Effector memory CD4-positive, alpha-beta T cell (primary cell): ENCODE measurements at regions not wholly inside any gene's neighbourhood (a gene's known extent, or its start where the extent isn't known, plus 50 kb on each side); places are given as distances from the start of the nearest gene placed in this dataset.

Experiments used
- DNase-seq, 3 donors: peaks; one replicate each; pipeline ENCODE4 v3.0.0-alpha.2; 2020
- H3K27ac ChIP-seq: 2 replicates; pipeline ENCODE4 v1.7.0; 2013; ENCODE audit warnings: mild to moderate bottlenecking, low read length, moderate library complexity; ENCODE audit not compliant: insufficient read depth, poor library complexity, severe bottlenecking
- H3K27me3 ChIP-seq: replicated peaks from 2 replicates; pipeline ENCODE4 v1.7.0; 2013; ENCODE audit warnings: mild to moderate bottlenecking, low read length; ENCODE audit not compliant: insufficient read depth, control insufficient read depth, poor library complexity, severe bottlenecking
- H3K36me3 ChIP-seq: 2 replicates; pipeline ENCODE4 v1.7.0; 2013; ENCODE audit warnings: mild to moderate bottlenecking, low read length, moderate library complexity; ENCODE audit not compliant: control insufficient read depth, insufficient read depth
- H3K4me1 ChIP-seq: 2 replicates; pipeline ENCODE4 v1.7.0; 2013; ENCODE audit warnings: low read length, mild to moderate bottlenecking; ENCODE audit not compliant: control insufficient read depth, insufficient read depth, poor library complexity, severe bottlenecking
- H3K4me3 ChIP-seq: 2 replicates; pipeline ENCODE4 v1.7.0; 2013; ENCODE audit warnings: low read length, low read depth, mild to moderate bottlenecking; ENCODE audit not compliant: insufficient read depth, poor library complexity, severe bottlenecking
- H3K9me3 ChIP-seq: 2 replicates; pipeline ENCODE4 v1.7.0; 2013; ENCODE audit warnings: mild to moderate bottlenecking, low read length, moderate library complexity; ENCODE audit not compliant: control insufficient read depth

- Histone ChIP-seq H3K9me3 (no peaks in the 10 kb centered on the region), H3K4me3 (no peak overlapping the region), H3K27ac (no peak overlapping the region), H3K27me3 (peaks cover 6% of the 10 kb centered on the region), H3K36me3 (no peaks in the 10 kb centered on the region), H3K4me1 (no peaks in the 10 kb centered on the region)
- DNase-seq: no peak
Measured at GRCh38 chr9:71485326-71485725, 283.0 kb downstream of the CEMIP2 start.

GRCh38 chr9:71483436-71483835 is 284.9 kb downstream of the CEMIP2 start:
- H3K4me3 ChIP-seq: no peak overlapping the region

DNA sequence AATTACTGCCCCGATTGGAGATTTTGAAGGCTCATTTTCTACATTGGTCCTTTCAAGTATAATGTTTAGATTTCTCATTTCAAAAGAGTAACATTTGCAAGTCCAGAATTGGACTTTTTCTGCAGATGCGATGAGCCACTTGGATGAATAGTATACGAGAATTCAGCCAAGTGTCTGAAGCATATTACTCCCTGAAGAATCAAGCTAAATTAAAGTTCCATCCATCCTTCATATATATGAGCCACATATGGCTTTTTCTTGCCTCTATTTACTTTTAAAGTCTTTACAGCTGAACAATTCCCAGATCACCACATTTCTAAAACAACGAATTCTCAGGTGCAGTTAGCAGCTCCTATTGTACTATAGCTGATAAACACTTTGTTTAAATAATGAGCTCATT is 288.7 kb downstream of the CEMIP2 start:
- H3K27me3 ChIP-seq: peaks cover 6% of the 10 kb centered on the region
- no peak overlapping the region for H3K27ac ChIP-seq
- no peak for DNase-seq
- no peaks in the 10 kb centered on the region for H3K9me3 ChIP-seq
- no peaks in the 10 kb centered on the region for H3K36me3 ChIP-seq
- H3K4me1 ChIP-seq: no peaks in the 10 kb centered on the region
- H3K4me3 ChIP-seq: no peak overlapping the region

More at GRCh38 chr9:71483436-71483835, 284.9 kb downstream of the CEMIP2 start:
- Histone ChIP-seq H3K36me3 (no peaks in the 10 kb centered on the region), H3K27ac (no peak overlapping the region), H3K27me3 (peaks cover 6% of the 10 kb centered on the region), H3K9me3 (no peaks in the 10 kb centered on the region), H3K4me1 (no peaks in the 10 kb centered on the region)
- DNase-seq: no peak

- no peak for DNase-seq
- H3K36me3 ChIP-seq: no peaks in the 10 kb centered on the region
- no peak overlapping the region for H3K27ac ChIP-seq
- no peaks in the 10 kb centered on the region for H3K4me1 ChIP-seq
- no peak overlapping the region for H3K4me3 ChIP-seq
- no peaks in the 10 kb centered on the region for H3K9me3 ChIP-seq
- H3K27me3 ChIP-seq: no peaks in the 10 kb centered on the region
Measured at GRCh38 chr9:71472400-71472799, 295.9 kb downstream of the CEMIP2 start.

DNA sequence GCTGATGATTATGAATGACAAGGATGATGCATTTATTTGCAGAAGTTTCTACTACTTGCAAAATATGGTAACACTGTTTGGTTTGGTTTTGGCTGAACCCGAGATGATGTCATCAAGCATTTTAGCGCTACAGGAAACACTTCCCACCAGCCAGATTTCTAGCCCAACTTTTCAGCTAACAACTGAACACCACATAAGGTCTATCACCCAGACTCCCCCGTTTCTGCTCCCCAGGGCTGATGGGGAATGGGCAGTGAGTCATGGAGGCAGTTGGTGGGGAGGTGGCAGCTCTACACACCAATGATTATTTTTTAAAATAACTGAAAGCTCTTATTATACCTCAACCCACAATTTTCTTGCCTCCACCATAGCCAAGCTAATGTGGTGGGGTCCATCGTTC is 302.9 kb downstream of the CEMIP2 start:
- H3K27me3 ChIP-seq: no peaks in the 10 kb centered on the region
- no peaks in the 10 kb centered on the region for H3K4me1 ChIP-seq
- H3K36me3 ChIP-seq: no peaks in the 10 kb centered on the region
- H3K4me3 ChIP-seq: no peak overlapping the region
- H3K27ac ChIP-seq: no peak overlapping the region
- no peaks in the 10 kb centered on the region for H3K9me3 ChIP-seq
- no peak for DNase-seq

DNA sequence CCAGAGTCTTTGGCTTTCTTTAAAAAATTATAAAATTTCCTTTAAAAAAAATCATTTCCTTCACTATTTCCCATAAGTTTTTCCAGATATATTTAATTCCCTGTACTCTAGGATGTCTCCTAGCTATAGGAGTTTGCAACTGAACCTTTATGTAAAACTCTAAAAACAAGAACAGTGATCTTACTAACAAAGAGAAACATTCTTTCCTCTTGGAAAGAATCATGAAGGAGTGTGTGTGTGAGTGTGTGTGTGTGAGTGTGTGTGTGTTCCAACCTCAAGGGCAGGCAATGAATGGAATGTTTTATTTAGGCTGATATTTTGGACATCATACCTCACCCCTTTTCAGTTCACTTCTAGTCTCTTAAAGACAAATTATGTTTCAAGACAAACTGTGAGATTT is 309.2 kb downstream of the CEMIP2 start:
- Histone ChIP-seq H3K27ac (no peak overlapping the region), H3K4me1 (no peaks in the 10 kb centered on the region), H3K9me3 (no peaks in the 10 kb centered on the region), H3K27me3 (no peaks in the 10 kb centered on the region), H3K36me3 (no peaks in the 10 kb centered on the region), H3K4me3 (no peak overlapping the region)
- no peak for DNase-seq

DNA sequence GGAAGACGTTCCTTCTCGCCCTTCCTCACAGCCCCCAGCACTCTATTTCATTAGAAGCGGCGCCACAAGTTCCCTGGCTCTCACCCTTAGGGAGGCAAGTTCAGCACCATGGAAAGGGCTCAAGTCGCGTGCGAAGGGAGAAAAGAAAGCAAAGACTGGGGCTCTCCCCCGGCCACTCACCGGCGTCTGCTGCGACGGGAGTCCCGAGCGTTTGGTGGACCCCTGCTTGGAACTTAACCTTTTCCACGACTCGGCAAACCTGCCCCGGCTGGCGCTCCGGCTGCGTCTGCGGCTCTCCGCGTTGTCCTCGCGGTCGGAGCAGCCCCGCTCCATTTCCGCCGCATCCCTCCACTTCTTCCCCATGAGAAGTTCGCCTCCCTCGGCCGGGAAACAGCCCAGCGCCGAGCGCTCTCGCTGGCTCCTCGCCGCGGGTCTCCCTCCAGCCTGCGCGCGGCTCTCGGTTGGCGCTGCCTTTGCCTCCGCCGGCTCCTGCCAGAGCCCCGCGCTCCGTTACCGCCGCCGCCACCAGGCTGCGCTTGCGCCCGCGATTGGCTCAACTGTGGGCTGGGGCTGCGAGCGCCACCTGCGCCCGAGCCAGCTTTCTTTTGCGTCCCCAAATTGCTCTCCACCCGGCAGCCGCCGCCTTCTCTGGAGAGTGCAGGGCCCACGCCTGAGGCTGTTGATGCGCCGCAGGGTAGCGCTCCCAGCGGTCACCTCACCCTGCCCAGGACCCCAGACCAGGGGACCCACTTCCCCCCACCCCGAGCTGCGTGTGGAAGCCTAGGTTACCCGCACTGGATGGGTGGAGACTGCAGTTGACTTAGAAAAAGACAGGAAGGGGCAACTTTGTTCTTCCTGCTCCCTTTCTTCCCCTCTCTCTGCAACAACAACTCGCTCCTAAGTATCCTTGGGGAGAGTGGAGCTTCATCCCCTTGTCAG is 321.6 kb downstream of the CEMIP2 start:
- no peak for DNase-seq
- H3K27me3 ChIP-seq: peaks cover 18% of the 10 kb centered on the region

DNA sequence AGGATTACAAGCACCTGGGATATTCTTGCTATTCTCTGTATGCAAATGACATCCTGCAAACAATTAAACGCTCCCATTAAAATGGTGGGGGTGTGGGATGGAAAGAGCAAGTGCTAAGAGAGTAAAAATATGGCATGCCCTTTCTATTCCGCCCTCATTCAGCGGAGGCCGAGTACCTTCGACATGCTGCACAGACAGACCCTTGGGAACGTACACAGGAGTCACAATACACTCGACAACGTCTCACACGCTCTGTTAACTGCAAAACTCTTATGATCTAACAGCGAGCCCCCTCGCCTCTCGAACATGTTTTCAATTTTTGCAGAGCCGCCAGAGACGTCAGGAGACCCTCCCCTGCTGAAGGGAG is 322.2 kb downstream of the CEMIP2 start:
- Histone ChIP-seq H3K27ac (no peak overlapping the region), H3K27me3 (peaks cover 18% of the 10 kb centered on the region), H3K4me3 (no peak overlapping the region), H3K36me3 (no peaks in the 10 kb centered on the region), H3K4me1 (no peaks in the 10 kb centered on the region), H3K9me3 (no peaks in the 10 kb centered on the region)
- no peak for DNase-seq

More for the DNA sequence above, 321.6 kb downstream of the CEMIP2 start:
- no peak overlapping the region for H3K27ac ChIP-seq
- no peaks in the 10 kb centered on the region for H3K36me3 ChIP-seq
- no peaks in the 10 kb centered on the region for H3K9me3 ChIP-seq
- H3K4me1 ChIP-seq: no peaks in the 10 kb centered on the region
- H3K4me3 ChIP-seq: peak overlapping the region; percentile 12

DNA sequence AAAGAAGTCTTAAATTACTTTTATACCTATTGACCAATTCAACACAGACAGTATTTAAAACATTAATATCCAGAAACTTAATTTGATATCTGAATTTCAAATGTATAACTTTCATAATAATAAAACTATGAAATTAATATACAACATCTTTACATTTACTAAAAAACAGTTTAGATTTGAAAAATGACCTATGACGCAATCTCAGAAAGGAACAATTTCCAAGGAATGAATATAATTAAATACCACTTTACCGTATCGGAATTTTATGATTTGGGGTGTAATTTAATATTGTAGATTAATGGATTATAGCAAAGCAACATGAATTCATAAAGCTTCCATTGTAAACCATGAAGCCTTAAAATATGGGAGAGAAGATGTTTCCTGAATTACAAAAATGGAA is 321.5 kb upstream of the TRPM3 start:
- no peak for DNase-seq
- Histone ChIP-seq H3K27ac (no peak overlapping the region), H3K9me3 (no peaks in the 10 kb centered on the region)

DNA sequence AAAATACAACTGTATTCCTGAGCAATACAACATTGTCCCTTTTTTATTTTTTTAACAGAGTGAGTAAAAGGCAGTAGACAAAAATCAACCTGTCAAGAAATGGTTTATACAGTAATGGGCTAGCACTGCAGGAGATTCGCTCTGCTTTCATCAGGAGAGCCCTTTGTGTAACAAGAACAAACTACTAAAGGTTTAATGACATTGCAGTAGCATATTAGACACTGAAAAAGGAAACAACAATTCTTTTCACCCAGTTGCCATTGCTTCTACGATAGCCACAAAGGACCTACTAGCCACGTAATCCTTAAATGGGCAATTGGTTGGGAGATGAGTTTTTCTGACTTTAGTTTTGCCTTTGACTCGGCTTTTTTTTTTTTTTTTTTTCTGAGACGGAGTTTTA is 319.8 kb upstream of the TRPM3 start:
- Histone ChIP-seq H3K36me3 (no peaks in the 10 kb centered on the region), H3K4me3 (no peak overlapping the region), H3K9me3 (no peaks in the 10 kb centered on the region), H3K27ac (no peak overlapping the region), H3K4me1 (no peaks in the 10 kb centered on the region), H3K27me3 (no peaks in the 10 kb centered on the region)
- no peak for DNase-seq

More for the DNA sequence above, 321.5 kb upstream of the TRPM3 start:
- H3K36me3 ChIP-seq: no peaks in the 10 kb centered on the region
- no peaks in the 10 kb centered on the region for H3K4me1 ChIP-seq
- no peak overlapping the region for H3K4me3 ChIP-seq
- H3K27me3 ChIP-seq: peaks cover 14% of the 10 kb centered on the region
